Adrenal gland (tissue), 5 donors: ENCODE measurements at regions not wholly inside any gene's neighbourhood (a gene's known extent, or its start where the extent isn't known, plus 50 kb on each side); places are given as distances from the start of the nearest gene placed in this dataset.

Source experiments
- CTCF ChIP-seq, 6 experiments: fragments of 450-650 bp in 4 of 6; fragments of 200-600 bp in 2 of 6; sonication (generic) in 1 of 6; IDR thresholded peaks; 1 replicate in 5 of 6; 2 replicates in 1 of 6; pipeline versions ENCODE4 v1.5.1 to v1.8.0; 2016 to 2021; ENCODE audit warnings: antibody characterized with exemption in 6 of 6, mild to moderate bottlenecking in 2 of 6, moderate library complexity in 1 of 6
- POLR2A ChIP-seq, 2 donors: fragments of 450-650 bp; IDR thresholded peaks; one replicate each; pipeline ENCODE4 v1.6.1; 2017; ENCODE audit warnings: antibody characterized with exemption in 2 of 2, mild to moderate bottlenecking in 2 of 2, moderate library complexity in 1 of 2
- donor health status: DM: no; HTN: no; CAD: no.

- TF ChIP-seq CTCF (IDR thresholded peaks at IDR 0.05) = no peak
- no peak for TF ChIP-seq POLR2A (IDR thresholded peaks at IDR 0.05)
These were observed 210.7 kb upstream of the IGFBP7 start for GRCh38 chr4:57320849-57321248.
